Left renal cortex interstitium (tissue), 4 donors: ENCODE measurements at regions not wholly inside any gene's neighbourhood (a gene's known extent, or its start where the extent isn't known, plus 50 kb on each side); places are given as distances from the start of the nearest gene placed in this dataset.

Experiments
- DNase-seq, 4 donors: peaks; one replicate each; pipeline ENCODE4 v3.0.0-alpha.2; 2013; ENCODE audit warnings: low read depth in 4 of 4, low spot score in 2 of 4, missing footprints in 1 of 4

- DNase-seq: no peak
Measured at GRCh38 chr1:168865850-168866620, 137.0 kb upstream of the DPT start.

- no peak for DNase-seq
Measured at GRCh38 chr1:168867941-168868634, 139.1 kb upstream of the DPT start.

GRCh38 chr1:168871531-168871930 is 142.5 kb upstream of the DPT start:
- DNase-seq: no peak

GRCh38 chr1:168875831-168876230 is 146.8 kb upstream of the DPT start:
- no peak for DNase-seq

- DNase-seq: no peak
Measured at GRCh38 chr1:168876830-168877229, 147.8 kb upstream of the DPT start.

GRCh38 chr1:168879896-168880734 is 151.1 kb upstream of the DPT start:
- DNase-seq: peak in 2 of 4 donors; percentile 5 to 7

GRCh38 chr1:168881656-168882260 is 152.8 kb upstream of the DPT start:
- no peak for DNase-seq

- DNase-seq: no peak
Measured at GRCh38 chr1:168887381-168887780, 158.4 kb upstream of the DPT start.

- DNase-seq: no peak
Measured at GRCh38 chr1:168888418-168888817, 159.4 kb upstream of the DPT start.

GRCh38 chr1:168892931-168893330 is 163.9 kb upstream of the DPT start:
- no peak for DNase-seq

GRCh38 chr1:168893359-168893801 is 164.4 kb upstream of the DPT start:
- DNase-seq: no peak

- DNase-seq: no peak
Measured at GRCh38 chr1:168894397-168894903, 165.4 kb upstream of the DPT start.

- no peak for DNase-seq
Measured at GRCh38 chr1:168897249-168897648, 168.2 kb upstream of the DPT start.

- DNase-seq: no peak
Measured at GRCh38 chr1:168903237-168903830, 174.3 kb upstream of the DPT start.

GRCh38 chr1:168905633-168906032 is 176.6 kb upstream of the DPT start:
- DNase-seq: no peak

- no peak for DNase-seq
Measured at GRCh38 chr1:168906367-168906766, 177.4 kb upstream of the DPT start.

GRCh38 chr1:168907053-168907452 is 178.0 kb upstream of the DPT start:
- no peak for DNase-seq

- no peak for DNase-seq
Measured at GRCh38 chr1:168907786-168908348, 178.9 kb upstream of the DPT start.

- DNase-seq: no peak
Measured at GRCh38 chr1:168910403-168910802, 181.4 kb upstream of the DPT start.

- no peak for DNase-seq
Measured at GRCh38 chr1:168911370-168911769, 182.4 kb upstream of the DPT start.
